Trophoblast cell (in vitro differentiated cells and primary cell): ENCODE measurements at regions not wholly inside any gene's neighbourhood (a gene's known extent, or its start where the extent isn't known, plus 50 kb on each side); places are given as distances from the start of the nearest gene placed in this dataset.

Experiments used
- DNase-seq, 2 donors: peaks; one replicate each; pipeline ENCODE4 v3.0.0-alpha.2; 2016
- H2AFZ ChIP-seq: 2 replicates; pipeline ENCODE4 v1.6.1; 2013; ENCODE audit warnings: low read length, moderate library complexity, mild to moderate bottlenecking; ENCODE audit not compliant: insufficient read depth, poor library complexity
- H2AK5ac ChIP-seq: 2 replicates; pipeline ENCODE4 v1.6.1; 2013; ENCODE audit warnings: mild to moderate bottlenecking, low read length
- H2BK120ac ChIP-seq: 2 replicates; pipeline ENCODE4 v1.6.1; 2013; ENCODE audit warnings: low read length, mild to moderate bottlenecking, moderate library complexity; ENCODE audit not compliant: insufficient read depth, poor library complexity
- H2BK12ac ChIP-seq: 2 replicates; pipeline ENCODE4 v1.6.1; 2013; ENCODE audit warnings: mild to moderate bottlenecking, low read length, moderate library complexity
- H2BK5ac ChIP-seq: 2 replicates; pipeline ENCODE4 v1.6.1; 2013; ENCODE audit warnings: low read length, low read depth, moderate library complexity, mild to moderate bottlenecking; ENCODE audit not compliant: poor library complexity
- H3K14ac ChIP-seq: 2 replicates; pipeline ENCODE4 v1.6.1; 2013; ENCODE audit warnings: mild to moderate bottlenecking, low read length
- H3K18ac ChIP-seq: 2 replicates; pipeline ENCODE4 v1.6.1; 2013; ENCODE audit warnings: mild to moderate bottlenecking, low read length
- H3K23ac ChIP-seq: 2 replicates; pipeline ENCODE4 v1.6.1; 2013; ENCODE audit warnings: low read length
- H3K27ac ChIP-seq: 2 replicates; pipeline ENCODE4 v1.5.1; 2013; ENCODE audit warnings: low read depth, mild to moderate bottlenecking, inconsistent platforms, low read length, moderate library complexity
- H3K27me3 ChIP-seq: 2 replicates; pipeline ENCODE4 v1.6.1; 2013; ENCODE audit warnings: inconsistent platforms, mild to moderate bottlenecking, low read length, moderate library complexity; ENCODE audit not compliant: insufficient read depth
- H3K36me3 ChIP-seq, 2 experiments: 1 replicate in 1 of 2; 2 replicates in 1 of 2; pipeline ENCODE4 v1.6.1; 2013; ENCODE audit warnings: low read length in 2 of 2, mild to moderate bottlenecking in 2 of 2, moderate library complexity in 1 of 2; ENCODE audit not compliant: insufficient read depth in 2 of 2, control insufficient read depth in 1 of 2
- H3K4ac ChIP-seq: 2 replicates; pipeline ENCODE4 v1.6.1; 2013; ENCODE audit warnings: low read depth, mild to moderate bottlenecking, low read length, moderate library complexity
- H3K4me1 ChIP-seq, 2 experiments: 1 replicate in 1 of 2; 2 replicates in 1 of 2; pipeline ENCODE4 v1.6.1; 2013; ENCODE audit warnings: low read length in 2 of 2, mild to moderate bottlenecking in 2 of 2, moderate library complexity in 1 of 2; ENCODE audit not compliant: insufficient read depth in 2 of 2, control insufficient read depth in 1 of 2
- H3K4me2 ChIP-seq: 2 replicates; pipeline ENCODE4 v1.6.1; 2013; ENCODE audit warnings: inconsistent platforms, mild to moderate bottlenecking, low read length, moderate library complexity
- H3K4me3 ChIP-seq: 2 replicates; pipeline ENCODE4 v1.5.1; 2013; ENCODE audit warnings: mild to moderate bottlenecking, low read depth, low read length, inconsistent platforms
- H3K79me1 ChIP-seq: one replicate; pipeline ENCODE4 v1.6.1; 2013; ENCODE audit warnings: low read length
- H3K79me2 ChIP-seq: 2 replicates; pipeline ENCODE4 v1.6.1; 2013; ENCODE audit warnings: low read length, mild to moderate bottlenecking; ENCODE audit not compliant: control insufficient read depth, insufficient read depth, poor library complexity
- H3K9ac ChIP-seq: 2 replicates; pipeline ENCODE4 v1.6.1; 2013; ENCODE audit warnings: mild to moderate bottlenecking, low read length
- H3K9me3 ChIP-seq: 2 replicates; pipeline ENCODE4 v1.6.1; 2013; ENCODE audit warnings: low read depth, mild to moderate bottlenecking, control low read depth, inconsistent platforms, low read length; ENCODE audit not compliant: insufficient read depth
- H4K12ac ChIP-seq: 2 replicates; pipeline ENCODE4 v1.6.1; 2013; ENCODE audit warnings: low read depth, mild to moderate bottlenecking, low read length, moderate library complexity
- H4K8ac ChIP-seq: 2 replicates; pipeline ENCODE4 v1.6.1; 2013; ENCODE audit warnings: low read depth, mild to moderate bottlenecking, low read length, moderate library complexity
- H4K91ac ChIP-seq: one replicate; pipeline ENCODE4 v1.6.1; 2013; ENCODE audit warnings: low read depth, mild to moderate bottlenecking, low read length, moderate library complexity
- WGBS: extraction: QIAGEN DNeasy Blood & Tissue Kit; methylation state at CpG from one replicate; pipeline ENCODE4 v1.1.7; 2013; ENCODE audit warnings: missing lambda C conversion rate; ENCODE audit not compliant: insufficient read length, insufficient coverage; ENCODE audit errors: extremely low coverage; 5-methylcytosine and 5-hydroxymethylcytosine counted together

- H3K27me3 ChIP-seq, result no peaks in the 10 kb centered on the region
- DNase-seq, result no peak
- H3K4ac ChIP-seq, result no peak overlapping the region
- no peak overlapping the region for H3K14ac ChIP-seq
- no peaks in the 10 kb centered on the region for H3K4me1 ChIP-seq
- H2AK5ac ChIP-seq, result no peak overlapping the region
- no peak overlapping the region for H3K18ac ChIP-seq
- H2BK5ac ChIP-seq, result no peak overlapping the region
- H4K8ac ChIP-seq, result no peak overlapping the region
- no peaks in the 10 kb centered on the region for H3K79me2 ChIP-seq
- H3K4me2 ChIP-seq, result no peak overlapping the region
- no peaks in the 10 kb centered on the region for H3K36me3 ChIP-seq
- H2AFZ ChIP-seq, result no peak overlapping the region
- no peaks in the 10 kb centered on the region for H3K9me3 ChIP-seq
- H2BK12ac ChIP-seq, result no peak overlapping the region
- no peak overlapping the region for H4K91ac ChIP-seq
- H3K27ac ChIP-seq, result no peak overlapping the region
- no peak overlapping the region for H3K23ac ChIP-seq
- no peak overlapping the region for H3K9ac ChIP-seq
- no peak overlapping the region for H4K12ac ChIP-seq
- no peaks in the 10 kb centered on the region for H3K79me1 ChIP-seq
- no peak overlapping the region for H3K4me3 ChIP-seq
- H2BK120ac ChIP-seq, result no peak overlapping the region
These were observed 1111.8 kb downstream of the GRM8 start for GRCh38 chr7:126140858-126141466.

GRCh38 chr7:126119981-126120380, 1132.8 kb downstream of the GRM8 start:
- H3K4me1 ChIP-seq, result no peaks in the 10 kb centered on the region
- H3K79me2 ChIP-seq, result no peaks in the 10 kb centered on the region
- no peak overlapping the region for H2AFZ ChIP-seq
- no peak for DNase-seq
- H3K27me3 ChIP-seq, result no peaks in the 10 kb centered on the region
- no peak overlapping the region for H4K8ac ChIP-seq
- H2AK5ac ChIP-seq, result no peak overlapping the region
- no peak overlapping the region for H2BK12ac ChIP-seq
- no peak overlapping the region for H2BK5ac ChIP-seq
- H3K9ac ChIP-seq, result no peak overlapping the region
- H3K36me3 ChIP-seq, result no peaks in the 10 kb centered on the region
- no peaks in the 10 kb centered on the region for H3K79me1 ChIP-seq
- H3K4ac ChIP-seq, result no peak overlapping the region
- H3K23ac ChIP-seq, result no peak overlapping the region
- no peak overlapping the region for H3K14ac ChIP-seq
- no peaks in the 10 kb centered on the region for H3K9me3 ChIP-seq
- no peak overlapping the region for H3K18ac ChIP-seq
- no CpG with 5 or more reads among the region's 1 CpG for WGBS
- H4K12ac ChIP-seq, result no peak overlapping the region
- no peak overlapping the region for H3K27ac ChIP-seq
- no peak overlapping the region for H3K4me3 ChIP-seq
- H4K91ac ChIP-seq, result no peak overlapping the region
- H2BK120ac ChIP-seq, result no peak overlapping the region
- no peak overlapping the region for H3K4me2 ChIP-seq

GRCh38 chr7:126103582-126103981, 1149.2 kb downstream of the GRM8 start:
- H3K23ac ChIP-seq, result no peak overlapping the region
- no peak overlapping the region for H3K27ac ChIP-seq
- no peaks in the 10 kb centered on the region for H3K27me3 ChIP-seq
- H2BK12ac ChIP-seq, result no peak overlapping the region
- H2BK5ac ChIP-seq, result no peak overlapping the region
- H3K79me2 ChIP-seq, result no peaks in the 10 kb centered on the region
- no CpG with 5 or more reads among the region's 1 CpG for WGBS
- no peaks in the 10 kb centered on the region for H3K36me3 ChIP-seq
- no peak overlapping the region for H3K14ac ChIP-seq
- H4K8ac ChIP-seq, result no peak overlapping the region
- H2AK5ac ChIP-seq, result no peak overlapping the region
- H4K91ac ChIP-seq, result no peak overlapping the region
- H3K4ac ChIP-seq, result no peak overlapping the region
- no peak overlapping the region for H3K4me3 ChIP-seq
- no peaks in the 10 kb centered on the region for H3K79me1 ChIP-seq
- H2AFZ ChIP-seq, result no peak overlapping the region
- no peaks in the 10 kb centered on the region for H3K9me3 ChIP-seq
- H3K18ac ChIP-seq, result no peak overlapping the region
- H3K9ac ChIP-seq, result no peak overlapping the region
- H4K12ac ChIP-seq, result no peak overlapping the region
- H3K4me1 ChIP-seq, result no peaks in the 10 kb centered on the region
- no peak for DNase-seq
- H3K4me2 ChIP-seq, result no peak overlapping the region
- H2BK120ac ChIP-seq, result no peak overlapping the region

GRCh38 chr7:126083014-126083413, 1153.4 kb upstream of the POT1 start:
- no peak overlapping the region for H2AFZ ChIP-seq
- no peak overlapping the region for H3K9ac ChIP-seq
- no peak overlapping the region for H3K4me3 ChIP-seq
- no peak overlapping the region for H4K91ac ChIP-seq
- no peak overlapping the region for H2BK12ac ChIP-seq
- no peak overlapping the region for H3K27ac ChIP-seq
- no peaks in the 10 kb centered on the region for H3K9me3 ChIP-seq
- no peak overlapping the region for H2BK120ac ChIP-seq
- H3K4me1 ChIP-seq, result no peaks in the 10 kb centered on the region
- H3K79me2 ChIP-seq, result no peaks in the 10 kb centered on the region
- DNase-seq, result no peak
- no peak overlapping the region for H3K18ac ChIP-seq
- no peak overlapping the region for H3K4me2 ChIP-seq
- no peaks in the 10 kb centered on the region for H3K27me3 ChIP-seq
- H3K4ac ChIP-seq, result no peak overlapping the region
- H4K8ac ChIP-seq, result no peak overlapping the region
- H2AK5ac ChIP-seq, result no peak overlapping the region
- H3K14ac ChIP-seq, result no peak overlapping the region
- no peak overlapping the region for H3K23ac ChIP-seq
- no peaks in the 10 kb centered on the region for H3K36me3 ChIP-seq
- no peak overlapping the region for H4K12ac ChIP-seq
- no peak overlapping the region for H2BK5ac ChIP-seq
- no peaks in the 10 kb centered on the region for H3K79me1 ChIP-seq
